Loucy (cell line): ENCODE measurements at regions not wholly inside any gene's neighbourhood (a gene's known extent, or its start where the extent isn't known, plus 50 kb on each side); places are given as distances from the start of the nearest gene placed in this dataset.

Experiments
- CTCF ChIP-seq: fragments of 200-600 bp; sonication (generic); conservative IDR thresholded peaks from 2 replicates; pipeline ENCODE4 v1.5.1; 2014; ENCODE audit warnings: mild to moderate bottlenecking, antibody characterized with exemption, low read length
- EZH2phosphoT487 ChIP-seq: fragments of 200-600 bp; IDR thresholded peaks from 2 replicates; pipeline ENCODE4 v1.6.1; 2018; ENCODE audit warnings: antibody characterized with exemption, mild to moderate bottlenecking, moderate library complexity, borderline replicate concordance

- TF ChIP-seq CTCF, result no peak
- no peak for TF ChIP-seq EZH2phosphoT487
Measured at GRCh38 chr5:58239045-58239444, 220.8 kb downstream of the PLK2 start.
